ENCODE measurements at regions not wholly inside any gene's neighbourhood (a gene's known extent, or its start where the extent isn't known, plus 50 kb on each side); places are given as distances from the start of the nearest gene placed in this dataset.

DNA sequence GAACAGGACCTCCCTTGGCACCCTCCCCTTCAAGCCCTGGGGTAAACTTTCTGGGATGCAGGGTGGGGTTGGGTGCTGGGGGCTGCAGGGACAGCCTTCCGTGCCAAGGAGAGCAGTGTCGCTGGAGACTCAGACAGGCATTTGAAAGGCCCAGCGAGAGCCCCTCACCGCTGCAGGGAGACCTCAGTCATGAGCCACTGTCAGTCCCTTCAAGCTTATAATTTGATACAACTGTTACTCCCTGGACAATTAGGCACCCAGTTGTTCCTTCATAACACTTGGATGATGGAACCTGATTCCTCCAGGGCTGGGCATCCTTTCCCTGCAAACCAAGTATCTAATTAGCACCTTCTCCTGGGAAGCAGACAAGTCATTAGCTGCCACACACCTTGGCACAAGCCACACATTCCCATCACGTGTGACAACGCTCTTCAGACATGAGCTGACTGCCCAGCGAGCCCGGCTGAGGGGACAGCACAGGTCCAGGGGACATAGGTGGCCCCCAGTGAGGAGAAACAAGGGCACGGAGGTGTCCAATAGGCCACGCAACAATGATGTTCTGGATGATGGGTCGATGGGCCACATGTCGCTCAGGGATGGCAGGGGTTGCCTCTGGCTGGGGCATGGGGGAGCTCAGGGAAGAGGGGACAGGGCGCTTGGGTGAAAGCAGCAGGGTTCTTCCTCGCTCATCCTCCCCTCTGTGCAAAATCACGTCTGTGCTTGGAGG is 59.6 kb downstream of the KCNF1 start (continued):
- TF ChIP-seq, protein P1, sequence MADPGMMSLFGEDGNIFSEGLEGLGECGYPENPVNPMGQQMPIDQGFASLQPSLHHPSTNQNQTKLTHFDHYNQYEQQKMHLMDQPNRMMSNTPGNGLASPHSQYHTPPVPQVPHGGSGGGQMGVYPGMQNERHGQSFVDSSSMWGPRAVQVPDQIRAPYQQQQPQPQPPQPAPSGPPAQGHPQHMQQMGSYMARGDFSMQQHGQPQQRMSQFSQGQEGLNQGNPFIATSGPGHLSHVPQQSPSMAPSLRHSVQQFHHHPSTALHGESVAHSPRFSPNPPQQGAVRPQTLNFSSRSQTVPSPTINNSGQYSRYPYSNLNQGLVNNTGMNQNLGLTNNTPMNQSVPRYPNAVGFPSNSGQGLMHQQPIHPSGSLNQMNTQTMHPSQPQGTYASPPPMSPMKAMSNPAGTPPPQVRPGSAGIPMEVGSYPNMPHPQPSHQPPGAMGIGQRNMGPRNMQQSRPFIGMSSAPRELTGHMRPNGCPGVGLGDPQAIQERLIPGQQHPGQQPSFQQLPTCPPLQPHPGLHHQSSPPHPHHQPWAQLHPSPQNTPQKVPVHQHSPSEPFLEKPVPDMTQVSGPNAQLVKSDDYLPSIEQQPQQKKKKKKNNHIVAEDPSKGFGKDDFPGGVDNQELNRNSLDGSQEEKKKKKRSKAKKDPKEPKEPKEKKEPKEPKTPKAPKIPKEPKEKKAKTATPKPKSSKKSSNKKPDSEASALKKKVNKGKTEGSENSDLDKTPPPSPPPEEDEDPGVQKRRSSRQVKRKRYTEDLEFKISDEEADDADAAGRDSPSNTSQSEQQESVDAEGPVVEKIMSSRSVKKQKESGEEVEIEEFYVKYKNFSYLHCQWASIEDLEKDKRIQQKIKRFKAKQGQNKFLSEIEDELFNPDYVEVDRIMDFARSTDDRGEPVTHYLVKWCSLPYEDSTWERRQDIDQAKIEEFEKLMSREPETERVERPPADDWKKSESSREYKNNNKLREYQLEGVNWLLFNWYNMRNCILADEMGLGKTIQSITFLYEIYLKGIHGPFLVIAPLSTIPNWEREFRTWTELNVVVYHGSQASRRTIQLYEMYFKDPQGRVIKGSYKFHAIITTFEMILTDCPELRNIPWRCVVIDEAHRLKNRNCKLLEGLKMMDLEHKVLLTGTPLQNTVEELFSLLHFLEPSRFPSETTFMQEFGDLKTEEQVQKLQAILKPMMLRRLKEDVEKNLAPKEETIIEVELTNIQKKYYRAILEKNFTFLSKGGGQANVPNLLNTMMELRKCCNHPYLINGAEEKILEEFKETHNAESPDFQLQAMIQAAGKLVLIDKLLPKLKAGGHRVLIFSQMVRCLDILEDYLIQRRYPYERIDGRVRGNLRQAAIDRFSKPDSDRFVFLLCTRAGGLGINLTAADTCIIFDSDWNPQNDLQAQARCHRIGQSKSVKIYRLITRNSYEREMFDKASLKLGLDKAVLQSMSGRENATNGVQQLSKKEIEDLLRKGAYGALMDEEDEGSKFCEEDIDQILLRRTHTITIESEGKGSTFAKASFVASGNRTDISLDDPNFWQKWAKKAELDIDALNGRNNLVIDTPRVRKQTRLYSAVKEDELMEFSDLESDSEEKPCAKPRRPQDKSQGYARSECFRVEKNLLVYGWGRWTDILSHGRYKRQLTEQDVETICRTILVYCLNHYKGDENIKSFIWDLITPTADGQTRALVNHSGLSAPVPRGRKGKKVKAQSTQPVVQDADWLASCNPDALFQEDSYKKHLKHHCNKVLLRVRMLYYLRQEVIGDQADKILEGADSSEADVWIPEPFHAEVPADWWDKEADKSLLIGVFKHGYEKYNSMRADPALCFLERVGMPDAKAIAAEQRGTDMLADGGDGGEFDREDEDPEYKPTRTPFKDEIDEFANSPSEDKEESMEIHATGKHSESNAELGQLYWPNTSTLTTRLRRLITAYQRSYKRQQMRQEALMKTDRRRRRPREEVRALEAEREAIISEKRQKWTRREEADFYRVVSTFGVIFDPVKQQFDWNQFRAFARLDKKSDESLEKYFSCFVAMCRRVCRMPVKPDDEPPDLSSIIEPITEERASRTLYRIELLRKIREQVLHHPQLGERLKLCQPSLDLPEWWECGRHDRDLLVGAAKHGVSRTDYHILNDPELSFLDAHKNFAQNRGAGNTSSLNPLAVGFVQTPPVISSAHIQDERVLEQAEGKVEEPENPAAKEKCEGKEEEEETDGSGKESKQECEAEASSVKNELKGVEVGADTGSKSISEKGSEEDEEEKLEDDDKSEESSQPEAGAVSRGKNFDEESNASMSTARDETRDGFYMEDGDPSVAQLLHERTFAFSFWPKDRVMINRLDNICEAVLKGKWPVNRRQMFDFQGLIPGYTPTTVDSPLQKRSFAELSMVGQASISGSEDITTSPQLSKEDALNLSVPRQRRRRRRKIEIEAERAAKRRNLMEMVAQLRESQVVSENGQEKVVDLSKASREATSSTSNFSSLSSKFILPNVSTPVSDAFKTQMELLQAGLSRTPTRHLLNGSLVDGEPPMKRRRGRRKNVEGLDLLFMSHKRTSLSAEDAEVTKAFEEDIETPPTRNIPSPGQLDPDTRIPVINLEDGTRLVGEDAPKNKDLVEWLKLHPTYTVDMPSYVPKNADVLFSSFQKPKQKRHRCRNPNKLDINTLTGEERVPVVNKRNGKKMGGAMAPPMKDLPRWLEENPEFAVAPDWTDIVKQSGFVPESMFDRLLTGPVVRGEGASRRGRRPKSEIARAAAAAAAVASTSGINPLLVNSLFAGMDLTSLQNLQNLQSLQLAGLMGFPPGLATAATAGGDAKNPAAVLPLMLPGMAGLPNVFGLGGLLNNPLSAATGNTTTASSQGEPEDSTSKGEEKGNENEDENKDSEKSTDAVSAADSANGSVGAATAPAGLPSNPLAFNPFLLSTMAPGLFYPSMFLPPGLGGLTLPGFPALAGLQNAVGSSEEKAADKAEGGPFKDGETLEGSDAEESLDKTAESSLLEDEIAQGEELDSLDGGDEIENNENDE (IDR thresholded peaks at IDR 0.05; ENCODE audit: insufficient replicate concordance, low read length) = no peak
- no peak for TF ChIP-seq CEBPB (IDR thresholded peaks at IDR 0.05; ENCODE audit: low read depth, low read length)
- no peak for TF ChIP-seq CREB1 (IDR thresholded peaks at IDR 0.05)
- no peak for TF ChIP-seq CTBP2 (IDR thresholded peaks at IDR 0.05; ENCODE audit: borderline replicate concordance, insufficient read depth, insufficient read length, low read length)
- no peak for TF ChIP-seq SIX5 (IDR thresholded peaks at IDR 0.05; ENCODE audit: low read depth, low read length)
- TF ChIP-seq JUN (IDR thresholded peaks at IDR 0.05; ENCODE audit: low read depth, low read length) = no peak
- TF ChIP-seq SAP30 (IDR thresholded peaks at IDR 0.05; ENCODE audit: insufficient read depth, insufficient replicate concordance, low read length) = no peak

Measured in H1 (cell line).